ENCODE measurements at regions not wholly inside any gene's neighbourhood (a gene's known extent, or its start where the extent isn't known, plus 50 kb on each side); places are given as distances from the start of the nearest gene placed in this dataset.

DNA sequence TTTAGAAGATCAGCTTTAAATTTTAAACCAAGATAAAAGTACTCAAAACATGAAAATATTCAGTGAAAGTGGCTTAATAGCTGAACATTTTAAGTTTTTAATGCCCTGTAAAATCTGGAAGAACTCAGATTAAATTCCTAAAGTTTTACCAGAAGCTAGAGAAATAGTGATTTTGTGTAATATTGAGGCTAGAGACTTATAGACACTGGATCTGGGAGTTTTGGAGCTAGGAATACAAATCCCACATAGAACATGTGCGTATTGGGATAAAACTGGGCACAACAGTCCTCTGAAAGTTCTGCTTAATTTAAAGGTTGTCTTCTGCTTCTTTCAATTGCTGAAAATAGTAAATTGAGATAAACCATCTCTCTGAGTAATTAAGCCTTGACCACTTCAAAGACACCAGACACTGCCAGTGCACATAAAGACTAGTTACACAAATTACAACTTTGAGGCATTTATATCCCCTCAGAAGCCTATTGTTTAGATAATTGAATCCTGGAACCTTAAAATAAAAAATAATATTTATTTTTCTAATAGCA, 1382.5 kb downstream of the OTOL1 start:
- no peak overlapping the region for H2AFZ ChIP-seq (ENCODE audit: low read length)
- no peak overlapping the region for H3K4me2 ChIP-seq (ENCODE audit: low read depth, low read length, poor library complexity, severe bottlenecking)
- H3K4me3 ChIP-seq (ENCODE audit: low read length, poor library complexity, severe bottlenecking), result no peak overlapping the region
- TF ChIP-seq, protein P1, sequence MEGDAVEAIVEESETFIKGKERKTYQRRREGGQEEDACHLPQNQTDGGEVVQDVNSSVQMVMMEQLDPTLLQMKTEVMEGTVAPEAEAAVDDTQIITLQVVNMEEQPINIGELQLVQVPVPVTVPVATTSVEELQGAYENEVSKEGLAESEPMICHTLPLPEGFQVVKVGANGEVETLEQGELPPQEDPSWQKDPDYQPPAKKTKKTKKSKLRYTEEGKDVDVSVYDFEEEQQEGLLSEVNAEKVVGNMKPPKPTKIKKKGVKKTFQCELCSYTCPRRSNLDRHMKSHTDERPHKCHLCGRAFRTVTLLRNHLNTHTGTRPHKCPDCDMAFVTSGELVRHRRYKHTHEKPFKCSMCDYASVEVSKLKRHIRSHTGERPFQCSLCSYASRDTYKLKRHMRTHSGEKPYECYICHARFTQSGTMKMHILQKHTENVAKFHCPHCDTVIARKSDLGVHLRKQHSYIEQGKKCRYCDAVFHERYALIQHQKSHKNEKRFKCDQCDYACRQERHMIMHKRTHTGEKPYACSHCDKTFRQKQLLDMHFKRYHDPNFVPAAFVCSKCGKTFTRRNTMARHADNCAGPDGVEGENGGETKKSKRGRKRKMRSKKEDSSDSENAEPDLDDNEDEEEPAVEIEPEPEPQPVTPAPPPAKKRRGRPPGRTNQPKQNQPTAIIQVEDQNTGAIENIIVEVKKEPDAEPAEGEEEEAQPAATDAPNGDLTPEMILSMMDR (conservative IDR thresholded peaks at IDR 0.05; ENCODE audit: low read length), result no peak
- no peak for TF ChIP-seq EZH2phosphoT487 (IDR thresholded peaks at IDR 0.05; ENCODE audit: borderline replicate concordance)
- H3K9me3 ChIP-seq (ENCODE audit: insufficient read depth, low read depth, low read length), result no peaks in the 10 kb centered on the region
- no peaks in the 10 kb centered on the region for H3K79me2 ChIP-seq (ENCODE audit: insufficient read depth, low read length)
- H3F3A ChIP-seq (ENCODE audit: low read depth), result no peaks in the 10 kb centered on the region
- H4K20me1 ChIP-seq (ENCODE audit: insufficient read depth, low read length, poor library complexity, severe bottlenecking), result no peaks in the 10 kb centered on the region
- H3K9me2 ChIP-seq (replicated peaks; ENCODE audit: low read depth, low read length), result no peaks in the 10 kb centered on the region
- H3K9ac ChIP-seq (ENCODE audit: low read depth, low read length, poor library complexity, severe bottlenecking), result no peak overlapping the region
- no peaks in the 10 kb centered on the region for H3K4me1 ChIP-seq (ENCODE audit: insufficient read depth, low read length, poor library complexity, severe bottlenecking)
- H3K27me3 ChIP-seq (ENCODE audit: insufficient read depth, low read length, poor library complexity, severe bottlenecking), result no peaks in the 10 kb centered on the region
- no peaks in the 10 kb centered on the region for H3K36me3 ChIP-seq (ENCODE audit: insufficient read depth, low read length)

GRCh38 chr3:162884373-162884772, 1387.8 kb downstream of the OTOL1 start:
- no peak overlapping the region for H3K4me3 ChIP-seq (ENCODE audit: low read length, poor library complexity, severe bottlenecking)
- H3K9me2 ChIP-seq (replicated peaks; ENCODE audit: low read depth, low read length), result no peaks in the 10 kb centered on the region
- no peaks in the 10 kb centered on the region for H3F3A ChIP-seq (ENCODE audit: low read depth)
- H3K36me3 ChIP-seq (ENCODE audit: insufficient read depth, low read length), result no peaks in the 10 kb centered on the region
- no peak for TF ChIP-seq EZH2phosphoT487 (IDR thresholded peaks at IDR 0.05; ENCODE audit: borderline replicate concordance)
- TF ChIP-seq, protein P1 (conservative IDR thresholded peaks at IDR 0.05; ENCODE audit: low read length), result no peak
- H3K79me2 ChIP-seq (ENCODE audit: insufficient read depth, low read length), result no peaks in the 10 kb centered on the region
- H4K20me1 ChIP-seq (ENCODE audit: insufficient read depth, low read length, poor library complexity, severe bottlenecking), result no peaks in the 10 kb centered on the region
- no peaks in the 10 kb centered on the region for H3K9me3 ChIP-seq (ENCODE audit: insufficient read depth, low read depth, low read length)
- H3K4me2 ChIP-seq (ENCODE audit: low read depth, low read length, poor library complexity, severe bottlenecking), result no peak overlapping the region
- no peak overlapping the region for H3K9ac ChIP-seq (ENCODE audit: low read depth, low read length, poor library complexity, severe bottlenecking)
- H3K27me3 ChIP-seq (ENCODE audit: insufficient read depth, low read length, poor library complexity, severe bottlenecking), result no peaks in the 10 kb centered on the region
- H2AFZ ChIP-seq (ENCODE audit: low read length), result no peak overlapping the region
- H3K4me1 ChIP-seq (ENCODE audit: insufficient read depth, low read length, poor library complexity, severe bottlenecking), result no peaks in the 10 kb centered on the region

GRCh38 chr3:162892921-162893793, 1396.5 kb downstream of the OTOL1 start:
- Histone ChIP-seq H3K9me3 (ENCODE audit: insufficient read depth, low read depth, low read length) (no peaks in the 10 kb centered on the region), H3K9ac (ENCODE audit: low read depth, low read length, poor library complexity, severe bottlenecking) (no peak overlapping the region), H2AFZ (ENCODE audit: low read length) (no peak overlapping the region), H3K4me1 (ENCODE audit: insufficient read depth, low read length, poor library complexity, severe bottlenecking) (no peaks in the 10 kb centered on the region), H3F3A (ENCODE audit: low read depth) (no peaks in the 10 kb centered on the region), H3K27me3 (ENCODE audit: insufficient read depth, low read length, poor library complexity, severe bottlenecking) (no peaks in the 10 kb centered on the region), H3K9me2 (replicated peaks; ENCODE audit: low read depth, low read length) (no peaks in the 10 kb centered on the region), H3K79me2 (ENCODE audit: insufficient read depth, low read length) (no peaks in the 10 kb centered on the region), H3K4me2 (ENCODE audit: low read depth, low read length, poor library complexity, severe bottlenecking) (no peak overlapping the region), H3K4me3 (ENCODE audit: low read length, poor library complexity, severe bottlenecking) (no peak overlapping the region), H4K20me1 (ENCODE audit: insufficient read depth, low read length, poor library complexity, severe bottlenecking) (no peaks in the 10 kb centered on the region), H3K36me3 (ENCODE audit: insufficient read depth, low read length) (no peaks in the 10 kb centered on the region)
- TF ChIP-seq EZH2phosphoT487 (IDR thresholded peaks at IDR 0.05; ENCODE audit: borderline replicate concordance), result no peak
- TF ChIP-seq, protein P1 (conservative IDR thresholded peaks at IDR 0.05; ENCODE audit: low read length), result no peak

All from Loucy (cell line).